Breast epithelium (tissue), 4 donors: ENCODE measurements at regions not wholly inside any gene's neighbourhood (a gene's known extent, or its start where the extent isn't known, plus 50 kb on each side); places are given as distances from the start of the nearest gene placed in this dataset.

Experiments used
- DNase-seq, 2 donors: peaks; one replicate each; pipeline ENCODE4 v3.0.0-alpha.2; 2019; ENCODE audit warnings: low spot score in 2 of 2
- H3K27ac ChIP-seq, 2 donors: fragments of 200-600 bp; sonication (generic) in 1 of 2; one replicate each; pipeline ENCODE4 v1.5.1; 2016 to 2019; ENCODE audit warnings: mild to moderate bottlenecking in 1 of 2
- H3K27me3 ChIP-seq, 2 donors: fragments of 200-600 bp; sonication (generic) in 1 of 2; one replicate each; pipeline versions ENCODE4 v1.5.1 to v1.6.0; 2017 to 2019; ENCODE audit warnings: control low read depth in 1 of 2, mild to moderate bottlenecking in 1 of 2
- H3K36me3 ChIP-seq: fragments of 200-600 bp; one replicate; pipeline ENCODE4 v1.5.1; 2019
- H3K4me1 ChIP-seq, 2 donors: fragments of 200-600 bp; sonication (generic); one replicate each; pipeline ENCODE4 v1.5.1; 2016 to 2019; ENCODE audit warnings: control low read depth in 1 of 2
- H3K4me3 ChIP-seq, 3 donors: fragments of 200-600 bp; sonication (generic); 1 replicate in 2 of 3; 2 replicates in 1 of 3; pipeline ENCODE4 v1.5.1; 2016 to 2019; ENCODE audit warnings: mild to moderate bottlenecking in 3 of 3, moderate library complexity in 2 of 3
- H3K9me3 ChIP-seq, 2 donors: fragments of 200-600 bp; sonication (generic) in 1 of 2; one replicate each; pipeline ENCODE4 v1.5.1; 2016 to 2019; ENCODE audit warnings: control low read depth in 1 of 2
- CTCF ChIP-seq, 3 donors: fragments of 450-650 bp; IDR thresholded peaks; one replicate each; pipeline ENCODE4 v1.5.1; 2016 to 2017; ENCODE audit warnings: antibody characterized with exemption in 3 of 3, mild to moderate bottlenecking in 3 of 3, moderate library complexity in 3 of 3
- POLR2A ChIP-seq: fragments of 450-650 bp; IDR thresholded peaks from one replicate; pipeline ENCODE4 v1.6.1; 2016; ENCODE audit warnings: antibody characterized with exemption, mild to moderate bottlenecking, moderate library complexity
- POLR2AphosphoS5 ChIP-seq, 3 donors: sonication (generic); formaldehyde crosslinking; IDR thresholded peaks; one replicate each; pipeline ENCODE4 v1.6.1; 2017; ENCODE audit warnings: antibody characterized with exemption in 3 of 3
- intact Hi-C: fragments of 100-400 bp; cut with DNase I; formaldehyde crosslinking; loops from one replicate; pipeline ENCODE4 v1.15.1; 2023; ENCODE audit warnings: low total_unique reads

- H3K9me3 ChIP-seq = no peaks in the 10 kb centered on the region
- no peaks in the 10 kb centered on the region for H3K36me3 ChIP-seq
- H3K4me1 ChIP-seq = no peaks in the 10 kb centered on the region
- TF ChIP-seq POLR2A (no peak), POLR2AphosphoS5 (IDR thresholded peaks at IDR 0.05) (no peak), CTCF (IDR thresholded peaks at IDR 0.05) (no peak)
- no peak for DNase-seq
- intact Hi-C loops = no loop called here
- no peak overlapping the region for H3K27ac ChIP-seq
- H3K27me3 ChIP-seq = no peaks in the 10 kb centered on the region
- H3K4me3 ChIP-seq = no peak overlapping the region
Measured at GRCh38 chr14:38870296-38870836, 232.7 kb downstream of the SEC23A start.

GRCh38 chr14:38868399-38869290 lies 234.4 kb downstream of the SEC23A start:
- intact Hi-C loops = no loop called here
- H3K36me3 ChIP-seq = no peaks in the 10 kb centered on the region
- no peak overlapping the region for H3K4me3 ChIP-seq
- DNase-seq = no peak
- peak overlapping the region; percentile 2 to 19 for H3K27ac ChIP-seq
- peaks cover 0 to 4% of the 10 kb centered on the region in 2 donors for H3K9me3 ChIP-seq
- H3K27me3 ChIP-seq = no peaks in the 10 kb centered on the region
- TF ChIP-seq POLR2AphosphoS5 (IDR thresholded peaks at IDR 0.05) = no peak
- H3K4me1 ChIP-seq = no peaks in the 10 kb centered on the region

GRCh38 chr14:38867561-38868150 lies 235.4 kb downstream of the SEC23A start:
- no peak overlapping the region for H3K4me3 ChIP-seq
- H3K36me3 ChIP-seq = no peaks in the 10 kb centered on the region
- no peaks in the 10 kb centered on the region for H3K4me1 ChIP-seq
- no peaks in the 10 kb centered on the region for H3K27me3 ChIP-seq
- no peak overlapping the region for H3K27ac ChIP-seq
- intact Hi-C loops = no loop called here
- TF ChIP-seq POLR2A (no peak), CTCF (IDR thresholded peaks at IDR 0.05) (peak in 2 of 3 donors; percentile 41 to 73), POLR2AphosphoS5 (IDR thresholded peaks at IDR 0.05) (no peak)
- DNase-seq = peak; percentile 52 to 59
- peaks cover 10 to 12% of the 10 kb centered on the region in 2 donors for H3K9me3 ChIP-seq

GRCh38 chr14:38866461-38866860 lies 236.6 kb downstream of the SEC23A start:
- Histone ChIP-seq H3K4me1 (no peaks in the 10 kb centered on the region), H3K9me3 (peaks cover 10 to 12% of the 10 kb centered on the region in 2 donors), H3K4me3 (no peak overlapping the region), H3K27me3 (no peaks in the 10 kb centered on the region), H3K36me3 (no peaks in the 10 kb centered on the region), H3K27ac (no peak overlapping the region)
- DNase-seq = no peak
- intact Hi-C loops = no loop called here
- no peak for TF ChIP-seq POLR2A
- TF ChIP-seq CTCF (IDR thresholded peaks at IDR 0.05) = no peak
- TF ChIP-seq POLR2AphosphoS5 (IDR thresholded peaks at IDR 0.05) = no peak

GRCh38 chr14:38862366-38862765 lies 240.7 kb downstream of the SEC23A start:
- H3K27me3 ChIP-seq = no peaks in the 10 kb centered on the region
- intact Hi-C loops = no loop called here
- TF ChIP-seq CTCF (IDR thresholded peaks at IDR 0.05) = no peak
- no peak for TF ChIP-seq POLR2A
- no peak for TF ChIP-seq POLR2AphosphoS5 (IDR thresholded peaks at IDR 0.05)

More at GRCh38 chr14:38862366-38862765, 240.7 kb downstream of the SEC23A start:
- H3K9me3 ChIP-seq = peaks cover 10 to 12% of the 10 kb centered on the region in 2 donors
- no peaks in the 10 kb centered on the region for H3K4me1 ChIP-seq
- no peak for DNase-seq
- H3K4me3 ChIP-seq = no peak overlapping the region
- no peak overlapping the region for H3K27ac ChIP-seq
- H3K36me3 ChIP-seq = no peaks in the 10 kb centered on the region
